GM19238 (cell line): ENCODE measurements at regions not wholly inside any gene's neighbourhood (a gene's known extent, or its start where the extent isn't known, plus 50 kb on each side); places are given as distances from the start of the nearest gene placed in this dataset.

Source experiments
- DNase-seq: peaks from one replicate; pipeline ENCODE4 v3.0.0; 2011; ENCODE audit warnings: low spot score; ENCODE audit not compliant: insufficient read length

GRCh38 chr2:234677758-234678538 is 181.1 kb upstream of the ARL4C start:
- DNase-seq: no peak

- no peak for DNase-seq
These were observed 180.0 kb upstream of the ARL4C start for GRCh38 chr2:234676783-234677450.

- no peak for DNase-seq
These were observed 179.4 kb upstream of the ARL4C start for GRCh38 chr2:234676109-234676782.

GRCh38 chr2:234674781-234675201 is 177.9 kb upstream of the ARL4C start:
- DNase-seq: no peak

GRCh38 chr2:234673961-234674759 is 177.3 kb upstream of the ARL4C start:
- no peak for DNase-seq

- DNase-seq: no peak
These were observed 176.6 kb upstream of the ARL4C start for GRCh38 chr2:234673501-234673900.

GRCh38 chr2:234672498-234673150 is 175.7 kb upstream of the ARL4C start:
- DNase-seq: no peak

GRCh38 chr2:234671716-234672115 is 174.8 kb upstream of the ARL4C start:
- DNase-seq: no peak

- no peak for DNase-seq
These were observed 174.3 kb upstream of the ARL4C start for GRCh38 chr2:234671231-234671630.

GRCh38 chr2:234670806-234671205 is 173.9 kb upstream of the ARL4C start:
- no peak for DNase-seq

GRCh38 chr2:234670052-234670451 is 173.2 kb upstream of the ARL4C start:
- DNase-seq: no peak

GRCh38 chr2:234669621-234670020 is 172.7 kb upstream of the ARL4C start:
- no peak for DNase-seq

GRCh38 chr2:234669001-234669400 is 172.1 kb upstream of the ARL4C start:
- DNase-seq: no peak

GRCh38 chr2:234666911-234667310 is 170.0 kb upstream of the ARL4C start:
- no peak for DNase-seq

GRCh38 chr2:234665304-234665703 is 168.4 kb upstream of the ARL4C start:
- DNase-seq: no peak

GRCh38 chr2:234661849-234662248 is 165.0 kb upstream of the ARL4C start:
- DNase-seq: no peak

GRCh38 chr2:234661175-234661574 is 164.3 kb upstream of the ARL4C start:
- DNase-seq: no peak

- DNase-seq: no peak
These were observed 158.8 kb upstream of the ARL4C start for GRCh38 chr2:234655706-234656105.

GRCh38 chr2:234650911-234651310 is 154.0 kb upstream of the ARL4C start:
- DNase-seq: no peak

- no peak for DNase-seq
These were observed 153.1 kb upstream of the ARL4C start for GRCh38 chr2:234649951-234650350.

- no peak for DNase-seq
These were observed 146.5 kb upstream of the ARL4C start for GRCh38 chr2:234643407-234643806.
